ENCODE measurements at regions not wholly inside any gene's neighbourhood (a gene's known extent, or its start where the extent isn't known, plus 50 kb on each side); places are given as distances from the start of the nearest gene placed in this dataset.

DNA sequence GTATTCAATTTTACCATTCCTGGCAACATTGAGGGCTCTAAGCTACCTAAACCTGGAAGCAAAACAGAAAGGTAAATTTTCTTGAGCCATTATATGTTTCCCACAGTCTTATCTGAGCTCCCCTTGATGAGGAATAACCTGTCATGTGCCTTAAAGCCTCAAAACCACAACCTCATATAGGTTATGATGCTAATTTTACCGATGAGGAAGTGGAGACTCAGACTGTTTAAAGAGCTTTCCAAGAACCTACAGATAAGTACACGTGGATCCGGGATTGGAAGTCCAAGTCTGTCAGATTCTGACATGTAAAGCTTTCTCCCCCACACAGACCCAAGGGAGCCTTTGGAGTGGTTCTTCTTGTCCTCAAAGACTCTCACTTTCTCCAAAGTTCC, 140.5 kb downstream of the SEMA6D start:
- TF ChIP-seq POLR2A (IDR thresholded peaks at IDR 0.05; ENCODE audit: low read depth, low read length) = no peak
- TF ChIP-seq TAF1 (IDR thresholded peaks at IDR 0.05; ENCODE audit: low read depth, low read length) = no peak
- TF ChIP-seq POU2F2 (IDR thresholded peaks at IDR 0.05; ENCODE audit: low read depth, low read length) = no peak
- peak; percentile 89 for TF ChIP-seq SPI1 (IDR thresholded peaks at IDR 0.05; ENCODE audit: low read depth, low read length)

Measured in GM12891 (cell line).